ENCODE measurements at regions not wholly inside any gene's neighbourhood (a gene's known extent, or its start where the extent isn't known, plus 50 kb on each side); places are given as distances from the start of the nearest gene placed in this dataset.

GRCh38 chr4:52260514-52261210 lies 209.6 kb downstream of the SPATA18 start:
- in situ Hi-C loops (cut with MboI; ENCODE audit: low pct_unique_long_range_greater_than_20kb, low sequenced_read_pairs, unreplicated experiment): no loop called here
- no peak for DNase-seq (ENCODE audit: low spot score)
- no peak for TF ChIP-seq CTCF (IDR thresholded peaks at IDR 0.05; ENCODE audit: extremely low read depth, insufficient read depth, missing control alignments)

GRCh38 chr4:52263607-52264006 lies 212.5 kb downstream of the SPATA18 start:
- DNase-seq (ENCODE audit: low spot score): no peak
- no peak for TF ChIP-seq CTCF (IDR thresholded peaks at IDR 0.05; ENCODE audit: extremely low read depth, insufficient read depth, missing control alignments)
- in situ Hi-C loops (cut with MboI; ENCODE audit: low pct_unique_long_range_greater_than_20kb, low sequenced_read_pairs, unreplicated experiment): no loop called here

- no peak for TF ChIP-seq CTCF (IDR thresholded peaks at IDR 0.05; ENCODE audit: extremely low read depth, insufficient read depth, missing control alignments)
- DNase-seq (ENCODE audit: low spot score): no peak
- in situ Hi-C loops (cut with MboI; ENCODE audit: low pct_unique_long_range_greater_than_20kb, low sequenced_read_pairs, unreplicated experiment): no loop called here
Observed at GRCh38 chr4:52265781-52266525, 214.8 kb downstream of the SPATA18 start.

DNA sequence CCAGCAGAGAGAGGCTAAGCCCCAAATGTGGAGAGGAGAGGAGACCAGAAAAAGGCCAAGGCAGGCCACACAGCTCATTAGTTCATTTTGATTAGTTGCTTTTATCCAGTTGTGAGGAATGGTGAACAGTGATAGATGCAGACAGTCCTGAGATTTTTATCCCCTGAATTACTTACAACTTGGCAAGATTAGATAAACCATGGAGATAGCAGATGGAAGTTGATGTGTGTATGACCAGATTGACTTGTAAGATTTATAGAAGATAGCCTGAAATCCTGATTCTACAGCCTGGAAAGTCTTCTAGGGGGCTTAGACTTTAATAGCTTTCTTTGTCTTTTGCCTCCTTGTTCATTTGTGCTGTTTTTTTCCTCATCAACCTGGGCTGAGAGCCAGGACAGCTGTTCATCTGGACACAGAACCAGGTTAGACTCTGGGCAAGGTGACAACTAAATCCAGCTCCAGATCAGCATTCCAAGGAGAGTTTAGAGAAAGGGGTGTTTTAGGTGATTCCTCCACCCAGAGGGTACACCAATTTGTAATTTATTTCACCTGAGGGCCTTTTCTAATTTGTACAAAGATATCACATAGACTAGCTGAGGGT lies 215.5 kb downstream of the SPATA18 start:
- no peak for TF ChIP-seq CTCF (IDR thresholded peaks at IDR 0.05; ENCODE audit: extremely low read depth, insufficient read depth, missing control alignments)
- in situ Hi-C loops (cut with MboI; ENCODE audit: low pct_unique_long_range_greater_than_20kb, low sequenced_read_pairs, unreplicated experiment): no loop called here
- no peak for DNase-seq (ENCODE audit: low spot score)

- no peak for DNase-seq (ENCODE audit: low spot score)
- in situ Hi-C loops (cut with MboI; ENCODE audit: low pct_unique_long_range_greater_than_20kb, low sequenced_read_pairs, unreplicated experiment): no loop called here
- TF ChIP-seq CTCF (IDR thresholded peaks at IDR 0.05; ENCODE audit: extremely low read depth, insufficient read depth, missing control alignments): no peak
Observed at GRCh38 chr4:52269761-52270160, 218.7 kb downstream of the SPATA18 start.

DNA sequence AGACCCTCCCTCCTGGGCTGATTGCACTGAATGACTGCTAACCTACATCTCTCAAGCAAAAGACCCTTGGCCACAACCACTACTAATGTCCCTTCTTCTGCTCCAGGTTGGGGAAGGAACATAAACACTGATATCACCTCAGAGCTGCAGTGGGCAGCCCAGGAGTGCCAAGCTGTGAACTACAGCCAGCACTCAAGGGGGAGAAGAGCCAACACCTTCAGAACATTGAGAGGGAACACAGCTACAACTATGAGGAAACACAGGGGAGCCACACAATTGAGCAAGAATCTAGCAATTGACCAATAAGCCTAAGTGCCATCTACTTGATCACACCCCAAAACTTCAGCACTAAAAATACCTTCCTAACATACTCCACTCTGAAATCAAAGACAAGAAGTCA lies 222.8 kb downstream of the SPATA18 start:
- in situ Hi-C loops (cut with MboI; ENCODE audit: low pct_unique_long_range_greater_than_20kb, low sequenced_read_pairs, unreplicated experiment): no loop called here
- no peak for TF ChIP-seq CTCF (IDR thresholded peaks at IDR 0.05; ENCODE audit: extremely low read depth, insufficient read depth, missing control alignments)
- no peak for DNase-seq (ENCODE audit: low spot score)

Measured in GM13977 (cell line).